NCI-H1092 treated with DMSO at 0.1 percent for 48 hours (cell line): ENCODE measurements at regions not wholly inside any gene's neighbourhood (a gene's known extent, or its start where the extent isn't known, plus 50 kb on each side); places are given as distances from the start of the nearest gene placed in this dataset.
"Not testable (repeated sequence)": the region's sequence is repeated elsewhere in the genome, so short reads cannot be mapped to it uniquely, and the experiment has no call there.

Experiments
- DNase-seq: peaks from one replicate; lab custom pipeline; 2025; lab: John Stamatoyannopoulos, UW

GRCh38 chr14:105621479-105622328, 95.3 kb downstream of the TMEM121 start:
- DNase-seq, result not testable (repeated sequence)

- no peak for DNase-seq
These were observed 96.1 kb downstream of the TMEM121 start for GRCh38 chr14:105622329-105622955.

DNA sequence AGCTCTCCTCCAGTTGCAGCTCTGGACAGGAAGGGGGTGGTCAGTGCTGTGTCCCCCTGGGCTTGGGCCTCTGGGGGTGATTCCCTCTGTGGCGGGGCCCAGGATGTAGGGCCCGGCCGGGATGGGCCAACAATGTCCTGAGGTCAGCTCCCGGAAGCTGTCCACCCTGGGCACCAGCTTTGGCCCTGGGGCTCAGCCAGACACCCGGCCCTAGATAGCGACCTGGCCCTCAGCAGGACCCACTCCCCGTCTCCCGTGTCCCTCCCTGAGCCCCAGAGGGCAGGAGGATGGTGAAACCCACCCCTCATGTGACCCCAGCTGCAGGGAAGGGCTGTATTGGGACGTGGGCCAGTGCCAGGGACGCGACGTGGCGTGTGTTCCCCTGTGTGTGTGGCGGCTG, 96.8 kb downstream of the TMEM121 start:
- not testable (repeated sequence) for DNase-seq

- DNase-seq, result not testable (repeated sequence)
These were observed 98.0 kb downstream of the TMEM121 start for GRCh38 chr14:105624346-105624745.

DNA sequence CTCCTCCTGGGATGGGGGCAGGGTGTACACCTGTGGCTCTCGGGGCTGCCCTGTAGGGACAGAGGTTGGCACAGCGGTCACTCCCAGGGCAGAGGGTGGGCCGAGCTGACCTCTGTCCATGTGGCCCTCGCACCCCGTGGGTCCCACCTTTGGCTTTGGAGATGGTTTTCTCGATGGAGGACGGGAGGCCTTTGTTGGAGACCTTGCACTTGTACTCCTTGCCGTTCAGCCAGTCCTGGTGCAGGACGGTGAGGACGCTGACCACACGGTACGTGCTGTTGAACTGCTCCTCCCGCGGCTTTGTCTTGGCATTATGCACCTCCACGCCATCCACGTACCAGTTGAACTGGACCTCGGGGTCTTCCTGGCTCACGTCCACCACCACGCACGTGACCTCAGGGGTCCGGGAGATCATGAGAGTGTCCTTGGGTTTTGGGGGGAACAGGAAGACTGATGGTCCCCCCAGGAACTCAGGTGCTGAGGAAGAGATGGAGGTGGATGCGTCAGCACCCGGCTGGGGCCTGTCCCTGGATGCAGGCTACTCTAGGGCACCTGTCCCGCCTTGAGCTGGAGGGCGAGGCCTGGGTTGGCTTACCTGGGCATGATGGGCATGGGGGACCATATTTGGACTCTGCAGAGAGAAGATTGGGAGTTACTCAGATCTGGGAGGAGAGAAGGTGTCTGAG, 98.5 kb downstream of the TMEM121 start:
- not testable (repeated sequence) for DNase-seq

GRCh38 chr14:105625448-105625847, 99.1 kb downstream of the TMEM121 start:
- DNase-seq, result not testable (repeated sequence)

GRCh38 chr14:105626111-105626510, 99.7 kb downstream of the TMEM121 start:
- not testable (repeated sequence) for DNase-seq

GRCh38 chr14:105626651-105627050, 100.3 kb downstream of the TMEM121 start:
- not testable (repeated sequence) for DNase-seq

- DNase-seq, result not testable (repeated sequence)
These were observed 100.9 kb downstream of the TMEM121 start for GRCh38 chr14:105627287-105627686.

DNA sequence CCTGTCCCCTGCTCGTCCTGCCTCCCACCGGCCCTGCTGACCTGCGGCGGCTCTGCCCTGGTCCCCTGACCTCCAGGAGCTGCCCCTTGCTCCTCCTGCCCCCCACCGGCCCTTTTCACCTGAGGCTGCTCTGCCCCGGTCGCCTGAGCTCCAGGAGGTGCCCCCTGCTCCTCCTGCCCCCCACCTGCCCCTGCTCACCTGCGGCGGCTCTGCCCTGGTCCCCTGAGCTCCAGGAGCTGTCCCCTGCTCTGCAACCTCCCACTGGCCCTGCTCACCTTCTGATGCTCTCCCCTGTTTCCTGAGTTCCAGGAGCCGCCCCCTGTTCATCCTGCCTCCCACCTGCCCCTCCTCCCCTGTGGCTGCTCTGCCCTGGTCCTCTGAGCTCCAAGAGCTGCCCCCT, 101.3 kb downstream of the TMEM121 start:
- DNase-seq, result no peak

- DNase-seq, result not testable (repeated sequence)
These were observed 101.7 kb downstream of the TMEM121 start for GRCh38 chr14:105628126-105628525.

DNA sequence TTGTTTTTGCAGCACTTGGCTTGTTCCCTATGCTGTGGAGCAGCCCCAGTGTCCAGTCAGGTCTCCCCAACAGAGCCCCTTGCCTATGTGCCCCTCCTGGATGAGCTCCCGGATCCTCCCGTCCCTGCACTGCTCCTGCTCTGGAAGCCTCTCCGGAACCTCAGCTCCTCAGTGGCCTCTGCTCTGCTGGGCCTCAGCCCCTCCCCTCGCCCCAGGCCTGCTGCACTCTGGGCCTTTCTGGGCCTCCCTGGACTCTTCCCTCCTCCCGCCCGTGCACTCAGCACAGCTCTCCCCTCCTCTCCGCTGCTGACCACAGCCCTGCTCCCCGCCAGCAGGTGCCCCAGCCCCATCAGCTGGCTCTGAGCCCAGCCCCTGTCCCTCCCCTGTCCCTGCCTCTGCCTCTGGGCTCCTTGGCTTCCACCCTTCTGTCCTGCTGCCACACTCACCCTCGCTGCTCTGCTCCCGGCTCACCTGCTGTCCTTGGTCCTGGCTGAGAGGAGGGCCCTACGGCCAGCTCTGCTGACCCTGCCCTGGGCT, 102.2 kb downstream of the TMEM121 start:
- DNase-seq, result peak; percentile 20

DNA sequence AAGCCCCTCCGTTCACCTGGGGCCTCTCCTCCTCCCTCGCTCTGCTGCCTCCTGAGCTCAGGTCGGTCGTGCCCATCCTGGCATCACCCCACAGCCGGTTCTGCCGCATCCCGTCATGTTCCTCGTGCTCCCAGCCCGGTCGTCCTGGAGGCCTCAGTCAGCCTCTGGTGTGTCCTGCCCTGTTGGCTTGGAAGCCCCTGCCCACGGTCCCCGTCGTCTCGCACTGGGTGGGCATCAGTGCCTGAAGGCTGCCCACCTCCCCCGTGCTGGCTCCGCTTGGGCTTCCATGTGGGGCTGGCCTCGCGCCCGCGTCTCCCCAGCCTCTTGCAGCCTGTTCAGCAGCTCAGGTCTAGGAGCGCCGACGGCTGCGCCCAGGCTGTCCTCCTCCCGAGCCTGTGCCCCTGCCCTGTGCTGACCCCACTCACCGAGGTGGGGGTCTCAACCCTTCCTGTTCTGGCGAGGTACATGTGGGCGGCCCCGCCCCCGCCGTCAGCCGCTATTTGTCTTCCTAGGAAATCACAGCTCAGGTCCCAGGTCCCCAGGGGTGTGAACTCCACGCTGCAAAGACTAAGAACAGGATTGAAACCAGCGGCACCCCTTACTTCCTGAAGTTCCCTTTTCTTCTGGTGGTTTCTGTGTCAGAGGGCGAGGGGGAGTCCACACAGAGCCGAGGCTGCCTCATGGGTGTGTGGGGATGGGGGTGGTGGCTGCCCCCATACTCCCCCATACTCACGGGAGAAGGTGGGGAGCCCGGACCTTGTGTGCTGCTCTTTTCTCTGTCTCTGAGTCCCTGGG, 102.9 kb downstream of the TMEM121 start:
- DNase-seq, result peak; percentile 20

GRCh38 chr14:105629886-105630215, 103.5 kb downstream of the TMEM121 start:
- DNase-seq, result peak; percentile 12

- DNase-seq, result not testable (repeated sequence)
These were observed 104.0 kb downstream of the TMEM121 start for GRCh38 chr14:105630293-105630934.

DNA sequence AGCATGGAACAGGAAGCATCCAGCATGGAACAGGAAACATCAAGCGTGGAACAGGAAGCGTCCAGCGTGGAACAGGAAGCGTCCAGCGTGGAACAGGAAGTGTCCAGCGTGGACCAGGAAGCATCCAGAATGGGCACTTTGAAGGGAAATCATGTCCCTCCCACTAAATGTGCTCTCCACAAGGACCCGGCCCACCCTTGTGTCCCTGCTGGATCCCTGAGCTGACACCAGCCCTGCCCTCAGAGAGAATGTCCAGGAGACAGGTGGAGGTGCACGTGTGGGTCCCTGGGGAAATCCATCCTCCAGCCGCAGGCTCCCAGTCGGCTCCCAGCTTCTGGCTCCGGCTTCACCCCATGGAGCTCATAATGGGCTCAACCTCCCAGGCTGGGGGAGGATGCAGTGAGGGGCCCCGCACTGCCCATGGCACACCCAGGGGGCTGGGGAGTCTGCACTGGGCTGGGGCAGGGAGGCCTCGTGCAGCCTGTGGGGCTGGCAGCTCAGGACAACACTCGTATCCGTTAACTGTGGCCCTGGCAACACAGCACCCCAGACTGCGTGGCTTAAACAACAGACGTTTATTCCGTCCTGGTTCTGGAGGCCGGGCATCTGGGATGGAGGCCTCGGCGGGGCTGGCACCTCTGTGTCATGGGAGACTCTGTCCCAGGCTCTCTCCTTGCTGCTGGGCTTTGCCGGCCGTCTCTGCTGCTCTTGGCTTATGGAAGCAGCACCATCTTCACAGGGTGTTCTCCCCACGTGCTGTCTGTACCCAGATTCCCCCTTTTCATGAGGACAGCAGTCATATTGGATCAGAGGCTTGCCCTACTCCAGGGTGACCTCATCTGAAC, 104.8 kb downstream of the TMEM121 start:
- DNase-seq, result not testable (repeated sequence)

DNA sequence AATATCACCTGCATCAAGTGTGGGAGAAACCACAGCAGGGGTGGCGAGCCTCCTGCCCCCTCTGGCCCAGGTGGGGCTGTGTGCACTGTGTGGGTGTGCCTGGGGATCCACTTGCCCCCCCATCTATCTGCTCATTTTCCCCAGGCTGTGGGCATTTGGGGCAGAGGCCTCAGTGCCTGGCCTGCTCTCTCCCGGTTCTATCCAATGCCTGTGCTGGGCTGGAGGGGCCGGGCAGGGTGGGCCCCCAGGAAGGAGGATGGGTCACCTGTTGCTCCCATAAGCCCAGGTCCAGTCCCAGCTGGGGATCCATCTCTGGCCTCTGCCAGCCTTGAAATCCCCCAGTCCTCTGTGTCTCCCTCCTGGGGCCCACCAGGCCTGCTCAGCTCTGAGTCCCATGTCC, 105.6 kb downstream of the TMEM121 start:
- no peak for DNase-seq

DNA sequence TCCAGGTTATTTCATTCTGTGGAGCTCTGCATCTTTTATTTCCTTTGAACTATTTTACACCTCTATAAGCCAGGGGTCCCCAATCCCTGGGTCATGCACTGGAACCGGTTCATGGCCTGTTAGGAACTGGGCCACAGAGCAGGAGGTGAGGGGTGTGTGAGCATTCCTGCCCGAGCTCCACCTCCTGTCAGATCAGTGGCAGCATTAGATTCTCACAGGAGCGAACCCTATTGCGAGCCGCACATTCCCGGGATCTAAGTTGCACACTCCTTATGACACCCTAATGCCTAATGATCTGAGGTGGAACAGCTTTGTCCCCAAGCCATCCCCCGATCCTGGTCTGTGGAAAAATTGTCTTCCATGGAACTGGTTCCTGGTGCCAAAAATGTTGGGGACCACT, 107.2 kb downstream of the TMEM121 start:
- DNase-seq, result not testable (repeated sequence)

DNA sequence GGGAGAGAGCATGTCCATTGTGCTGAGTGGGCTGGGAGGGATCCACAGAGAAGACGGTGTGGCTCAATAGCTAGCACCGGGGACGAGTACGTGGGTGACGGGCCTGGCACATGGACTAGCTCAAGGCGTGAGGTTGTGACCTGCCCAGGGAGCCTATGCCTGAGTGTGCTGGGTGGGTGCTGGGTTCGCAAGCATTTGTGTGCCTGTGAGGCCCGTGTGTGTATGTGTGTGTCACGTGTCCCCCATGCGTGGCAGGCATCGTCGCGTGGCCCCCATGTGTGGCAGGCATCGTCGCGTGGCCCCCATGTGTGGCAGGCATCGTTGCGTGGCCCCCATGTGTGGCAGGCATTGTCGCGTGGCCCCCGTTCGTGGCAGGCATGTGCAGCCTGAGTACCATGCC, 109.2 kb downstream of the TMEM121 start:
- DNase-seq, result no peak

GRCh38 chr14:105636021-105636420, 109.6 kb downstream of the TMEM121 start:
- not testable (repeated sequence) for DNase-seq
